GM08714 (cell line): ENCODE measurements at regions not wholly inside any gene's neighbourhood (a gene's known extent, or its start where the extent isn't known, plus 50 kb on each side); places are given as distances from the start of the nearest gene placed in this dataset.

Source experiments
- H3K4me3 ChIP-seq: fragments of 200-500 bp; sonication (Bioruptor generic); 2 replicates; pipeline ENCODE4 v1.5.1; 2014; ENCODE audit warnings: mild to moderate bottlenecking, low read length, inconsistent platforms
- ZNF274 ChIP-seq: IDR thresholded peaks from 2 replicates; pipeline ENCODE4 v1.6.1; 2012; ENCODE audit warnings: mild to moderate bottlenecking, low read depth, low read length

DNA sequence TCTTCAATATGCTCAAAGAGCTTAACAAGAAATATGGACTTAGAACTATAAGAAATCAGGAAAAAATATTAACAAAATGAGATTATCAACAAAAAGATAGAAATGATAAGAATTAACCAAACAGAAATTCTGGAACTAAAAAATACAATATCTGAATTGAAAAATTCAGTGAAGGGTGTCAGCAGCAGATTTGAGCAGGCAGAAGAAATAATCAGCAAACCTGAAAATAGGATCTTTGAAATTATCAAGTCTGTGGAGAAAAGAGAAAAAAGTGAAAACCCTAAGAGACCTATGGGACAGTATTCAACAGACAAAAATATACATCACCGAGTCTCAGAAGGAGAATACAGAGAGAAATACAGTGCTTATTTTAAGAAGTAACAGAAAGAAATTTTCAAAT is 877.8 kb upstream of the AGA start:
- TF ChIP-seq ZNF274: no peak
- H3K4me3 ChIP-seq: no peak overlapping the region

DNA sequence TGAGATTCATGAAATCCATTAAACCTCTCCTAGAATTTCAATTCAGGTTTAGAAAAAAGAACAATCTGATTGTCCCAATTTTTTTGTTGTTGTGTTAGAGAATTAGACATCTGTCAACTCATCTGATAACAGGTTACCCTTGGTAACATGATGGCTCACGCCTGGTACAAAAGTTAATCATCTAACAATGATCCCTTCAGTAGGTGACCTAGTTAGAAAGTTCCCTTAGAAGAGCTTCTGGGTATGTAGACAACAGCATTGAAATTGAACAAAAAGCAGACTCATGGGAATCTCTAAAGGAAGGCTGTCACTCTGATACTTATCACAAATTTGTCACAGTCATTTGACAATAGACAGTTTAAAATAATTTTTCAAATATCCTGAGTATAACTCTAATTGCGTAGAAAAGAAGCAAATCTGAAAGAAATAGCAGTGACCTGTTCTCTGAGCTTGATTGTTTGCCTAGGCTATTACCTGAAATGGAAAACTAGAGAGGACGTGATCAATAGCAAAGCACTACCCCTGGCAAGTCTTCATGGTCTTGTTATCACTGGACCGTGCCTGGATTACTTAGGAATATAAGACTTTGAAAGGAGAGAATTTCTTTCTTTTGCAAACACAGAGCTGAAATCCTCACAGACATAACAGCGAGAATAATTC is 880.4 kb upstream of the AGA start:
- no peak for TF ChIP-seq ZNF274

DNA sequence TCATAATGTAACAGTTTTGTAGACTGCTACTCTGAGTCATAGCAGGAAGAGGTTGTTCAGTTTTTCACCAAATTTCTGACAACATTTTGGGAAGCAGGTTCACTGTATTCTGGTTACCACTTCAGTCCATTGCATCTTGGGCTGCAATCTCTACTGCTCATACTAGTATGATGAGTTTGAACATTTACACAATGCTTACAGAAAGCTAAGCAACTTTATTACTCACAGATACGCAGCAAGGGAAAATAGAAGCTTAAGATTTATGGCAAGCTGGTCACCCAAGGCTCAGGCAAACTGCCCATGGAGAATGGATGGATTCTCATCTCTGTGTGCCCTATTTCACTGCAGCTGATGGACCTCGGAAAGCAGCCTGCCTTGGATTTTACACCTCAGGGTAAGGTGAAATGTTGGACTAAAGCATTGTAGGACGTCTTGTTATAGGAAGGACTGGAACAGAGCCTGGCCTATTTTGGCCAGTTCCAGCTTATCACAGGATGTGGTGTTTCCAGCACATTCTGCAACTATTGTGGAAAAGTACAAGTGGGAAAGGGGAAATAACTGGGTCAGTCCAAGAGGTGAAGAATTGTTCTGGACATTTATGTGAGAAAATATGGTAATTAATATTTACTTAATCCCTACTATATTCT is 887.1 kb upstream of the AGA start:
- no peak for TF ChIP-seq ZNF274
- H3K4me3 ChIP-seq: no peak overlapping the region

More for the DNA sequence above, 880.4 kb upstream of the AGA start:
- H3K4me3 ChIP-seq: no peak overlapping the region

DNA sequence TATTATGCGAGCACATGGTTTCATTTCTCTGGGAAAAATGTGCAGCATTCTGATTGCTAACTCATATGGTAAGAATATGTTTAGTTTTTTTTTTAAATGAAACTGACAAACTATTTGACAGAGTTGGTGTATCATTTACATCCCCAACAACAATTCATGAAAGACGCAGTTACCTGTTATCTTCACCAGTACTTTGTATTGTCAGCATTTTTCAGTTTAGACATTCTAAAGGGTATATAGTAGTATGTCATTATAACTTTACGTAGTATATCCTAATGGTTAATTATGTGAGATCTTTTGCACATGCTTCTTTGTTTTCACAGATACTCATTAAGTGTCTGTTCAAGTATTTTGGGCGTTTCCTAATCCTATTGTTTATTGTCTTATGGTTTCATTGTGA is 891.1 kb upstream of the AGA start:
- no peak overlapping the region for H3K4me3 ChIP-seq
- no peak for TF ChIP-seq ZNF274

DNA sequence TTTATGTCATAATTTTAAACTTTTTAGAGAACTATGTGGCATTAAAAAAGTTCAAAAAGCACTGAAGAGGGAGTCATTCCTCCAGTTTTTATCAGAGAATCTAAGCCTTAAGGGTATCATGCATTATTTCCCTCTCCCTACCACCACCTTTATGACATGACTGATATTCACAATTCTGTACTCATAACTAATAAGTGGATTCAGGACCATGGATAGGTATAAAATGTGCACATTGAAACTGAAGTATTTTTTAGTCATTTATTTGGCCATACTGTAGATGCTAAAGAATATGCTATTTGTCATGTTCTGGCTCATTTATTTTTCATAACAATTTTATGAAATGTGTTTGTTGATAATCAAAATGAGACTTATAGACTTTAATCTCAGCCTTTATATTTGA is 897.5 kb upstream of the AGA start:
- no peak overlapping the region for H3K4me3 ChIP-seq
- TF ChIP-seq ZNF274: no peak

DNA sequence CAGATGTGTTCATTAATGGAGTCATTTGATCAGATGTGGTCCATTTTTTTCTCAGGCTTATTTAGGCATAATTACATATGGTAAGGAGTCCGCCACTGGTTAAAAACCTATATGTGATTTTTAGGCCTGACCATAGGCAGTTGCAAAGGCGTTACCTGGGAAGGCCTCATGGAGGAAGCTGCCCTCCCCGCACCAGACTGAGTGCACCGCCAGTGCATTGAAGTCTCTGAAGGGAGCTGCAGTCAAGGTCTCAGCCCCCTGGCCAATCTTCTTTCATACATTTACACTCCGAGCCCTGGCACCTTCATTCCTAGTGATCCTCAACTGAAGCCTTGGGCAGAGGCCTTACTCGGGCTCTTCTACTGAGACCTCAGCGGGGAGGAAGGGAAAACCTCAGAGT is 898.2 kb upstream of the AGA start:
- TF ChIP-seq ZNF274: no peak
- no peak overlapping the region for H3K4me3 ChIP-seq

DNA sequence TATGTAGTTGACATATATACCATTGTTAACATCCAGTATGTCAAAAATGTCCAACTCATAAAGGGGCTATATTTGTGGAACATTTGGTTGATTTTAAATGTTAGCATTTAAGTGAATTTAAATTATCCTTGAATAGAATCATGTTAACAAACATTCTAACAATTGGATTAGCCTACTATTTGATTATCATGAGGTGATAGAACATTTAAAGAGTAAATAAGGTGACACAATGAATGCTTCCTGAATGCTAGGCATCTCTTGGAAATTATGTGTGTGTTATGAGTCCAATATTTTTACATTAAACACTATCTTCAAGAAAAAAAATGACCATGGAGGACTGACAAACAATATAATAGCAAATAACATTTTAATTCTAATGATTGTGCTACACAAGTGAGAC is 901.9 kb upstream of the AGA start:
- TF ChIP-seq ZNF274: no peak
- no peak overlapping the region for H3K4me3 ChIP-seq

DNA sequence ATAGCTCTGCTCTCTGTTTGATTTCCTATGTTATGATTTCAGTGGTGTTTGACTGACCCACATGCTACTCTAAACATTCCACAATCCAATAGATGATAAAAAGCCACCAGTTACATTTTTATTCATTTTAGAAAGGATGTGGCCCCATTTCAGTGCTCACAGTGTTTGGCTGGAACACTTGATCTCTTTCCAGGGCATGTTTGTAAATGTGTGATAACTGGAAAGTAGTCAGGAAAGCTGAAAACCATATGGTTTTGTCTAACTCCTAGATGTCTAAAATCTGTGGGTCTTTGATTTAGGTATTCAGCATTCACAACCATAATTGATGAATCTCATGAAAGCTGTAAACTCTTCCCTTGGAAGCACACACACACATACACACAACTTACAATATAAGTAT is 904.9 kb upstream of the AGA start:
- no peak overlapping the region for H3K4me3 ChIP-seq
- no peak for TF ChIP-seq ZNF274

DNA sequence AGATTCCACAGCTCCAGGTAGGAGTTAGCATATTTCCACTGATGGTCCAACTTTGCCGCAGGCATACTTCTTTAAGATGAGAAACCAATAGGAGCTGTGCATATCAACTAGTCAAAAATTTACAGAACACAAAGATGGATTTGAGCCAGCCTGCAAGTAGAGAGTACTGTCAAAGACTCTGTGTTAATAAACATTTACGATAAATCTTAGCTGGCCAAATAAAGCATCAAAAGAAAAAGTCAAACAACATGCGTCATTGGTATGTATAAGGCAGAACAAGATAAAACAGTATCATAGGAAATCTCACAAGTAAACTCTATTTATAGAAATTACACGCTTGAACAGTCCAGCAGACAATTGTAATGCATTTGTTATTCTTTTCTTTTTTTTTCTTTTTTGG is 907.4 kb upstream of the AGA start:
- no peak overlapping the region for H3K4me3 ChIP-seq
- TF ChIP-seq ZNF274: no peak

DNA sequence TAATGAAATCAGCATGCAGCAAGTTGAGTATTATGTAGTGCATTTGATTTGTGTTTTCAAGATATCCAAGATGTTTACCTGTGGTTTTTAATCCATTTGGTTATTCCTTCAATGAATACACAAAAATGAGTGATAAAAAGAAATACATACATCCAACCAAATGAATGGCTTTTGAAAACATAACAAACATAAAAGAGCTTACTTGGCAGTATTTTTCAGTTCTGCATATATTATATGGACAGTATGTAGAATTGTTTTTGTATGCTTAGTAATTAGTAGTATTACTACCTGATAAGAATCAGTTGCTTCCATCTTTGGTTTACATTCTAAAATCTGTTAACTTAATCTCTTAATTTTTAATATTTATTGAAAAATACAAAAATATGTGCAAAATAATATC is 908.9 kb upstream of the AGA start:
- no peak overlapping the region for H3K4me3 ChIP-seq
- TF ChIP-seq ZNF274: no peak

DNA sequence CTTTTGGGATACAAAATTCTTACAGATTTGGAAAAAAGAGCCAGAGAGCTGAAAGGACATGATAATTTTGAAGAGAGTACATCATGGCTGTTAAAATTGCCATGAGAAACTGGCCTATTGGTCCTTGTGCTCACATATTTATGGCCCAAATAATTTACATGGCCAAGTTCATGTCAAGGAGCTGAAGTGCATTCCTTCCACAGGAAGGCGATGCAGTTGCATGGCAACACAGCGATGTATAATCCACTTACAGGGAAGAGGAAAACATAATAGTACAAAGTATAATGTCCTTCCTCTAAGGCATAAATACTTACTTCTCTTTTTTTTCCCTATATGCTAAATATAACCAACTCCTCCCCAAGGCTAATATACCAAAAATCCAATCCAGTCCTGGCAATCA is 914.5 kb upstream of the AGA start:
- no peak for TF ChIP-seq ZNF274
- H3K4me3 ChIP-seq: no peak overlapping the region

DNA sequence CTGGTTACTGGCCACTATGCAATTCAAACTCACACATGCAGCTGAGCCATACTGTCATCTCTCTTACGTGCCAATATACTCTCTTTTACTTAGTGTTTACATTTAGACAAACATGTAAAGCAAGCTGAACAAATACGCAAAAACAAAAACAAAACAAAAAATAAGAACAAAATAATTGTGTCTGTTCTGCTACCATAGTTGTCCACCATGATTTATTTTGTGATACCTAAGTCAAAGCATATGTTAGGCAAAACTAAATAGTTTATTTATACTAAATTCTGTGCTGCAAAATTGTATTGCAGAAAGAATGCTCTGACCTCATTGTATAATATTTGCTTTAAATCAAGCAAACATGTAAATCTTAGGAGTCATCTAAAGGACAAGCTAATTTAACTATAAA is 943.2 kb upstream of the AGA start:
- H3K4me3 ChIP-seq: no peak overlapping the region
- TF ChIP-seq ZNF274: no peak

DNA sequence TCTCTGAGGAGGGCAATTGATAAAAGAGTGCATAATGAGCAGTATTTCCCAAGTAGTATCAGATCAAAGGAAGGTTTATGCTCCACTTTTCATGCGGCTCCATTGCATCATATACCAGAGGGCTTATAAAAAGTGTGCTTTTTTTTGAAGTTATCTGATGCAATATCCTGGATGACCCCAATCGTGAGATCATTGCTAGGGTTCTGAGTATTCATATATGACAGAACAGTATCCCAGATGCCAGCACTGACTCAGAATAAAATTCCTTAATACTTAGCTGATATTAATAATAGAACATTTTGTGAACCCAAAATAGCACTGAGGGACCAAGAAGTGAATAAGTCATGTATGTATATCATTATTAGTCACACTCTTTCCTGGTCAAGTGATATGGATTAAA is 945.5 kb upstream of the AGA start:
- no peak for TF ChIP-seq ZNF274
- H3K4me3 ChIP-seq: no peak overlapping the region

DNA sequence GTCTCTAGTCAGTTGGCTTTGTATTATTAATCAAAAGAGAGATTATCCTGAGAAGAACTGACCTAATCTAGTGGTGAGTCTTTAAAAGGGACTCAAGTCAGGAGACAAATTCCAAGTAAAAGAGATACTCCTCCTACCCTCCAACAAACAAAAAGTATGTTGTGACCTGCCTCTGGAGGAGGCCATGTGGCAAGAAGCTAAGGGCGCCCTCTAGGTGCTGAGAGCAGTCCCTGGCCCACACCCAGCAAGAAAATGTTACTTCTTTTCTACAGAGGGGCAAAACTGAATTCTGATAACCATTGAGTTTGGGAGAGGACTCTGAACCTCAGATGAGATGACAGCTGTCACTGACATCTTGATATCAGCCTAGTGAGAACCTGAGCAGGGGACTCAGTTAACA is 953.6 kb upstream of the AGA start:
- H3K4me3 ChIP-seq: no peak overlapping the region
- TF ChIP-seq ZNF274: no peak

DNA sequence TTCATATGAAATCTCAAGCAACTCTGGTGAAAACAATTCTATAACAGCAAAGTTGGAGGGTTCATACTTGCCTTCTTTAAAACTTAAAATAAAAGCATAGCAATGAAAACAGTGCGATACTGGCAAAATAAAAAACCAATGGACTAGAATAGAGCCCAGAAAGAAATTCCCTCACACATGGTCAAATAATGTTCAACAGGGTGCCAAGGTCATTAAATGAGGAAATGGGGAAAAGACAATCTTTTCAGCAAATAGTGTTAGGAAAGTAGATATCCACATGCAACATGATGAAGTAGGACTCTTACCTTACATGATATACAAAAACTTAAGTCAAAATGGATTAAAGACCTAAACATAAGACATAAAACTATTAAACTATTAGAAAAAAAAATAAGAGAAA is 970.2 kb upstream of the AGA start:
- TF ChIP-seq ZNF274: no peak
- no peak overlapping the region for H3K4me3 ChIP-seq

DNA sequence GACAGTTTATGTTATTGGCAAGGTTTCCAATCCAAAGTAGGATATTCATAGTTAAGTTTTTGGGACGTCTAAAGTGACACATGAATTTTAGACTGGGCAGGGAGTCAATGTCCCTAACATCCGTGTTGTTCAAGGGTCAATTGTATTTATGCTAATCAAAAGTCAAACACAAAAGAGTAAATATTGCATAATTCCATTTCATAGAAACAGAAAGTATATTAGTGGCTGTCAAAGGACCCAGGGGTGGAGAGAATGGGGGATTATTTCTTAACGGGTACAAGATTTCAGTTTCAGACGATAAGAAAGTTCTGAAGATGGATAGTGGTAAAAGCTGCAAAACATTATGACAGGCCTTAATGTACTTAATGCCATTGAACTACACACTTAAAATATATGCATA is 971.8 kb upstream of the AGA start:
- TF ChIP-seq ZNF274: no peak
- no peak overlapping the region for H3K4me3 ChIP-seq
